HepG2 (cell line): ENCODE measurements at regions not wholly inside any gene's neighbourhood (a gene's known extent, or its start where the extent isn't known, plus 50 kb on each side); places are given as distances from the start of the nearest gene placed in this dataset.

ENCODE experiments used
- ATAC-seq: fragments of 200-7000 bp; cut with Tn5 transposase; 3 replicates; pipeline ENCODE4 v1.9.1; 2020; ENCODE audit warnings: mild to moderate bottlenecking, moderate library complexity
- BruUV-seq: library from RNA; stranded (reverse); fragments of 400-500 nt; replicated peaks from 2 replicates; lab custom pipeline; 2021; lab: Mats Ljungman, UMichigan
- CTCF ChIA-PET: fragments of 300-600 bp; formaldehyde crosslinking; extraction: SDS; loops from one replicate; lab custom pipeline; 2021; ENCODE audit warnings: low total read pairs, inconsistent platforms, low intra/inter-chr PET ratio; lab: Yijun Ruan, JAX
- POLR2A ChIA-PET: fragments of 350-600 bp; sonication (Branson Sonifier 250); formaldehyde crosslinking; loops from one replicate; lab custom pipeline; 2020; ENCODE audit warnings: antibody characterized with exemption, inconsistent platforms; lab: Yijun Ruan, JAX
- DNase-seq: peaks from one replicate; pipeline ENCODE4 v3.0.0-alpha.2; 2015; ENCODE audit warnings: low spot score
- FAIRE-seq: peaks from 3 replicates; lab custom pipeline; 2011; peaks lifted over from hg19 to GRCh38; lab: Jason Lieb, UNC
- H2AFZ ChIP-seq: one replicate; pipeline ENCODE4 v1.6.1; 2011; ENCODE audit warnings: low read length, inconsistent platforms
- H3K27ac ChIP-seq: fragments of 300-600 bp; 3 replicates; pipeline ENCODE4 v1.8.0; 2011; ENCODE audit warnings: mixed run types, mild to moderate bottlenecking, mixed read lengths, low read length, inconsistent platforms; ENCODE audit not compliant: insufficient read depth; ENCODE audit errors: extremely low read length
- H3K27me3 ChIP-seq, 2 experiments: fragments of 200-600 bp in 1 of 2; 2 replicates in 1 of 2; 3 replicates in 1 of 2; pipeline versions ENCODE4 v1.6.0 to v1.8.0; 2011; ENCODE audit warnings: low read length in 2 of 2, mild to moderate bottlenecking in 2 of 2, moderate library complexity in 2 of 2, inconsistent platforms in 1 of 2; ENCODE audit not compliant: insufficient read depth in 2 of 2, control insufficient read depth in 1 of 2
- H3K36me3 ChIP-seq, 2 experiments: fragments of 200-600 bp in 1 of 2; replicated peaks in 1 of 2; 2 replicates in 1 of 2; 3 replicates in 1 of 2; pipeline versions ENCODE4 v1.5.1 to v1.8.0; 2011; ENCODE audit warnings: low read length in 2 of 2, inconsistent platforms in 1 of 2; ENCODE audit not compliant: insufficient read depth in 2 of 2, control insufficient read depth in 1 of 2
- H3K4me1 ChIP-seq: 2 replicates; pipeline ENCODE4 v1.5.1; 2012; ENCODE audit warnings: low read length, inconsistent platforms; ENCODE audit not compliant: insufficient read depth
- H3K4me2 ChIP-seq: 2 replicates; pipeline ENCODE4 v1.6.0; 2011; ENCODE audit warnings: low read depth, low read length, inconsistent platforms
- H3K4me3 ChIP-seq, 3 experiments: fragments of 200-600 bp in 1 of 3; sonication (generic), shearing (Covaris generic) in 1 of 3; replicated peaks in 1 of 3; 2 replicates each; pipeline ENCODE4 v1.5.1; 2011 to 2016; ENCODE audit warnings: low read length in 3 of 3, inconsistent platforms in 2 of 3, low read depth in 2 of 3, mild to moderate bottlenecking in 2 of 3, control low read depth in 1 of 3, mixed read lengths in 1 of 3; ENCODE audit not compliant: insufficient read depth in 1 of 3
- H3K79me2 ChIP-seq: one replicate; pipeline ENCODE4 v1.6.1; 2011; ENCODE audit warnings: low read length, inconsistent platforms; ENCODE audit not compliant: insufficient read depth
- H3K9ac ChIP-seq: 2 replicates; pipeline ENCODE4 v1.6.0; 2011; ENCODE audit warnings: mild to moderate bottlenecking, low read depth, low read length, inconsistent platforms; ENCODE audit not compliant: insufficient read depth
- H3K9me3 ChIP-seq: 2 replicates; pipeline ENCODE4 v1.5.1; 2012; ENCODE audit warnings: mild to moderate bottlenecking, low read length
- H4K20me1 ChIP-seq: 2 replicates; pipeline ENCODE4 v1.6.0; 2011; ENCODE audit warnings: inconsistent platforms, mild to moderate bottlenecking, low read length, moderate library complexity; ENCODE audit not compliant: insufficient read depth
- JARID2 ChIP-seq: sonication (generic); formaldehyde crosslinking; IDR thresholded peaks from 2 replicates; pipeline ENCODE4 v1.8.1; 2023; ENCODE audit warnings: missing genetic modification reagents, inconsistent platforms; ENCODE audit not compliant: insufficient replicate concordance
- MYNN ChIP-seq: sonication (generic); formaldehyde crosslinking; IDR thresholded peaks from 2 replicates; pipeline ENCODE4 v1.4.0; 2020; ENCODE audit warnings: mild to moderate bottlenecking, low read depth, missing genetic modification reagents
- NR2C2 ChIP-seq: sonication (generic); formaldehyde crosslinking; IDR thresholded peaks from 2 replicates; pipeline ENCODE4 v1.4.0; 2020; ENCODE audit warnings: missing genetic modification reagents, mild to moderate bottlenecking, moderate library complexity, borderline replicate concordance
- RFX3 ChIP-seq: IDR thresholded peaks from 2 replicates; pipeline ENCODE4 v1.6.1; 2016; ENCODE audit warnings: missing biosample characterization, missing genetic modification reagents
- STAG1 ChIP-seq: sonication (generic); formaldehyde crosslinking; IDR thresholded peaks from 2 replicates; pipeline ENCODE4 v1.4.0; 2020; ENCODE audit warnings: missing genetic modification reagents
- ZMYM3 ChIP-seq: sonication (generic); formaldehyde crosslinking; IDR thresholded peaks from 2 replicates; pipeline ENCODE4 v1.5.1; 2020; ENCODE audit warnings: mild to moderate bottlenecking, missing genetic modification reagents
- ZNF292 ChIP-seq: sonication (generic); formaldehyde crosslinking; IDR thresholded peaks from 2 replicates; pipeline ENCODE4 v1.8.1; 2022; ENCODE audit warnings: mild to moderate bottlenecking, low read depth, missing genetic modification reagents, borderline replicate concordance
- WGBS: methylation state at CpG from one replicate; pipeline ENCODE4 v1.1.6; 2017; ENCODE audit warnings: low lambda C conversion rate; 5-methylcytosine and 5-hydroxymethylcytosine counted together
- in situ Hi-C: cut with HindIII; loops from 2 replicates; pipeline ENCODE4 v1.10.0; 2017; ENCODE audit warnings: low pct_unique_long_range_greater_than_20kb; ENCODE audit not compliant: extremely low pct_ligation_motif_present
- intact Hi-C: fragments of 100-400 bp; cut with micrococcal nuclease; formaldehyde crosslinking; loops from one replicate; pipeline ENCODE4 v1.10.0; 2022; ENCODE audit not compliant: unreplicated experiment
- TF ChIP-seq, protein P1 (sequence below): sonication (generic); formaldehyde crosslinking; IDR thresholded peaks from 2 replicates; pipeline ENCODE4 v1.5.0; 2020; ENCODE audit warnings: mild to moderate bottlenecking, missing genetic modification reagents, moderate library complexity
- TF ChIP-seq, protein P2 (sequence below): sonication (generic); formaldehyde crosslinking; IDR thresholded peaks from 2 replicates; pipeline ENCODE4 v1.9.0; 2022; ENCODE audit warnings: missing genetic modification reagents, mild to moderate bottlenecking, borderline replicate concordance
- TF ChIP-seq, protein P3 (sequence below): sonication (generic); formaldehyde crosslinking; IDR thresholded peaks from 2 replicates; pipeline ENCODE4 v1.8.0; 2022; ENCODE audit warnings: low read depth, missing genetic modification reagents
- TF ChIP-seq, protein P4 (sequence below): sonication (generic); formaldehyde crosslinking; IDR thresholded peaks from 2 replicates; pipeline ENCODE4 v1.4.0; 2020; ENCODE audit warnings: missing genetic modification reagents

DNA sequence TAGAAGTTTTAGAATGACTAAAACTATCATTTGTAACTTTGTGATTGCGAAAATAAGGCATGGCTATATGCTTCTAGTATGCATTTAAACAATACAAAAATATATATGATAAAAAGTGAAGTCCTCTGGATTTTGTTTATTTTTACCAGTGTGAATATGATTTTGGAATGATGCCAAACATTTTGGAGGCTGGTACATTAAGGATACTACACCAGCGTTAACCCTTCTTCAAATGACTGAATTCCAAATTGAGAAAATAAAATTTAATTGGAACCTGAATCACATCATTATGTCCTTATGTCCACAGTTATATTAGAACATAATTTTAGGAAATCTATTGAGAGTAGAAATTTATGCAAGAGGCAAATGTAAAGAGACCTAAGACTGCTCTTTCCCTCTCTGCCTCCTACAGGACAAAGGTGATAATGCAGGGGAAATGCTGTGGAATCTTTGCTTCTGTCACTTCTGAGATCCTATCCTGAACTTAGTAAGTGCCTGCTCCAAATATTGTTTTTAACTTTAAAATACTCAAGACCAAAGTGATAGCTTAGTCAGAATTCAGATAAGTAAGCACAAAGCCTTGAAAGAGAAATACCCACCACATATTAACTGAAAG, 121.1 kb upstream of the NANOGP8 start:
- Histone ChIP-seq H2AFZ (no peak overlapping the region), H3K4me1 (peaks cover 19% of the 10 kb centered on the region), H3K79me2 (no peaks in the 10 kb centered on the region), H3K9ac (no peak overlapping the region), H3K4me3 (no peak overlapping the region), H3K9me3 (no peaks in the 10 kb centered on the region), H4K20me1 (no peaks in the 10 kb centered on the region), H3K36me3 (no peaks in the 10 kb centered on the region), H3K27ac (no peak overlapping the region), H3K27me3 (no peaks in the 10 kb centered on the region), H3K4me2 (no peak overlapping the region)
- ATAC-seq (no peak; the same call in 2 of the 3 replicates), DNase-seq (peak; percentile 8), FAIRE-seq (no peak)
- POLR2A ChIA-PET: no interaction called here
- 92% methylated on average over 2 of the region's 2 CpGs for WGBS
- CTCF ChIA-PET: interaction anchor here (1.5 kb wide), 1 partner anchor 128 kb away, joined by 6 read pairs; no protein-coding TSS in a partner anchor
- no TSS peak for BruUV-seq
- TF ChIP-seq STAG1 (CRISPR knock-in tag): peak; percentile 17; the same call in 1 of the 2 replicates
- TF ChIP-seq, protein P1, sequence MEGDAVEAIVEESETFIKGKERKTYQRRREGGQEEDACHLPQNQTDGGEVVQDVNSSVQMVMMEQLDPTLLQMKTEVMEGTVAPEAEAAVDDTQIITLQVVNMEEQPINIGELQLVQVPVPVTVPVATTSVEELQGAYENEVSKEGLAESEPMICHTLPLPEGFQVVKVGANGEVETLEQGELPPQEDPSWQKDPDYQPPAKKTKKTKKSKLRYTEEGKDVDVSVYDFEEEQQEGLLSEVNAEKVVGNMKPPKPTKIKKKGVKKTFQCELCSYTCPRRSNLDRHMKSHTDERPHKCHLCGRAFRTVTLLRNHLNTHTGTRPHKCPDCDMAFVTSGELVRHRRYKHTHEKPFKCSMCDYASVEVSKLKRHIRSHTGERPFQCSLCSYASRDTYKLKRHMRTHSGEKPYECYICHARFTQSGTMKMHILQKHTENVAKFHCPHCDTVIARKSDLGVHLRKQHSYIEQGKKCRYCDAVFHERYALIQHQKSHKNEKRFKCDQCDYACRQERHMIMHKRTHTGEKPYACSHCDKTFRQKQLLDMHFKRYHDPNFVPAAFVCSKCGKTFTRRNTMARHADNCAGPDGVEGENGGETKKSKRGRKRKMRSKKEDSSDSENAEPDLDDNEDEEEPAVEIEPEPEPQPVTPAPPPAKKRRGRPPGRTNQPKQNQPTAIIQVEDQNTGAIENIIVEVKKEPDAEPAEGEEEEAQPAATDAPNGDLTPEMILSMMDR (CRISPR knock-in tag): peak; percentile 40
- TF ChIP-seq, protein P2, sequence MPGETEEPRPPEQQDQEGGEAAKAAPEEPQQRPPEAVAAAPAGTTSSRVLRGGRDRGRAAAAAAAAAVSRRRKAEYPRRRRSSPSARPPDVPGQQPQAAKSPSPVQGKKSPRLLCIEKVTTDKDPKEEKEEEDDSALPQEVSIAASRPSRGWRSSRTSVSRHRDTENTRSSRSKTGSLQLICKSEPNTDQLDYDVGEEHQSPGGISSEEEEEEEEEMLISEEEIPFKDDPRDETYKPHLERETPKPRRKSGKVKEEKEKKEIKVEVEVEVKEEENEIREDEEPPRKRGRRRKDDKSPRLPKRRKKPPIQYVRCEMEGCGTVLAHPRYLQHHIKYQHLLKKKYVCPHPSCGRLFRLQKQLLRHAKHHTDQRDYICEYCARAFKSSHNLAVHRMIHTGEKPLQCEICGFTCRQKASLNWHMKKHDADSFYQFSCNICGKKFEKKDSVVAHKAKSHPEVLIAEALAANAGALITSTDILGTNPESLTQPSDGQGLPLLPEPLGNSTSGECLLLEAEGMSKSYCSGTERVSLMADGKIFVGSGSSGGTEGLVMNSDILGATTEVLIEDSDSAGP: no peak
- intact Hi-C loops: no loop called here
- in situ Hi-C loops: no loop called here

DNA sequence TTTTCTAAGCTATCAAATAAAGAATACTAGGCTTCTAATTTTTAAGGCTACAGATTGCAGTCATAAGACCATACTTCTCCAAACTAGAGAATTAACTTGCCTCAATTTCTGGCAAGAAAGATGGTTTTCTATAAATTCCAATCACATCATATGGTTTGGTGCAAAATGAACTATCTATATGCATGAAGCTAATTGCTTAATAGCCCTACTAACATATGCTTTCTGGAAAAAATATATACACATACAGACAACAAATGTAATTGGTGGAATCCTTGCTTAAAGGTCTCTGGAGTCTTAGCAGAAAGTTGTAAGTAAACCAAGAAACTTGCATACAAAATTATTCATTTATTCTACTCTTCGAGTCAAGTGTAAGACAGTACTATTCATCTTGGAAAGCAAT, 113.1 kb upstream of the NANOGP8 start:
- POLR2A ChIA-PET: no interaction called here
- no TSS peak for BruUV-seq
- FAIRE-seq: no peak
- Histone ChIP-seq H3K79me2 (no peaks in the 10 kb centered on the region), H3K4me1 (no peaks in the 10 kb centered on the region), H4K20me1 (no peaks in the 10 kb centered on the region), H3K4me3 (no peak overlapping the region), H3K36me3 (no peaks in the 10 kb centered on the region), H3K9me3 (no peaks in the 10 kb centered on the region), H3K4me2 (no peak overlapping the region), H3K27ac (no peak overlapping the region), H3K27me3 (no peaks in the 10 kb centered on the region), H2AFZ (no peak overlapping the region), H3K9ac (no peak overlapping the region)
- no peak for DNase-seq
- ATAC-seq: no peak
- CTCF ChIA-PET: no interaction called here
- in situ Hi-C loops (no loop called here), intact Hi-C loops (no loop called here)
- 40% methylated on average over 1 of the region's 1 CpG for WGBS
- TF ChIP-seq JARID2 (CRISPR knock-in tag) (no peak), MYNN (CRISPR knock-in tag) (no peak), ZNF292 (CRISPR knock-in tag) (no peak), ZMYM3 (no peak), NR2C2 (CRISPR knock-in tag) (no peak), RFX3 (CRISPR knock-in tag) (no peak)
- TF ChIP-seq, protein P3, sequence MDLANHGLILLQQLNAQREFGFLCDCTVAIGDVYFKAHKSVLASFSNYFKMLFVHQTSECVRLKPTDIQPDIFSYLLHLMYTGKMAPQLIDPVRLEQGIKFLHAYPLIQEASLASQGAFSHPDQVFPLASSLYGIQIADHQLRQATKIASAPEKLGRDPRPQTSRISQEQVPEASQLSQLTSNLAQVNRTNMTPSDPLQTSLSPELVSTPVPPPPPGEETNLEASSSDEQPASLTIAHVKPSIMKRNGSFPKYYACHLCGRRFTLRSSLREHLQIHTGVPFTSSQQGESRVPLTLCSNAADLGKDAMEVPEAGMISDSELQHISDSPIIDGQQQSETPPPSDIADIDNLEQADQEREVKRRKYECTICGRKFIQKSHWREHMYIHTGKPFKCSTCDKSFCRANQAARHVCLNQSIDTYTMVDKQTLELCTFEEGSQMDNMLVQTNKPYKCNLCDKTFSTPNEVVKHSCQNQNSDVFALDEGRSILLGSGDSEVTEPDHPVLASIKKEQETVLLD: no peak
- TF ChIP-seq, protein P4, sequence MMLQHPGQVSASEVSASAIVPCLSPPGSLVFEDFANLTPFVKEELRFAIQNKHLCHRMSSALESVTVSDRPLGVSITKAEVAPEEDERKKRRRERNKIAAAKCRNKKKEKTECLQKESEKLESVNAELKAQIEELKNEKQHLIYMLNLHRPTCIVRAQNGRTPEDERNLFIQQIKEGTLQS (CRISPR knock-in tag): no peak
